HG02884 (cell line): ENCODE measurements at regions not wholly inside any gene's neighbourhood (a gene's known extent, or its start where the extent isn't known, plus 50 kb on each side); places are given as distances from the start of the nearest gene placed in this dataset.

Experiments used
- ATAC-seq: cut with Tn5 transposase; IDR thresholded peaks from one replicate; pipeline ENCODE4 v1.9.1; 2021; ENCODE audit warnings: mild to moderate bottlenecking, moderate library complexity; ENCODE audit not compliant: unreplicated experiment

- ATAC-seq, result no peak
Observed at GRCh38 chr17:79144133-79144532, 69.5 kb downstream of the ENGASE start.

GRCh38 chr17:79142375-79142774 lies 67.8 kb downstream of the ENGASE start:
- no peak for ATAC-seq

- no peak for ATAC-seq
Observed at GRCh38 chr17:79141578-79142355, 67.1 kb downstream of the ENGASE start.

GRCh38 chr17:79138826-79139225 lies 64.2 kb downstream of the ENGASE start:
- no peak for ATAC-seq

- ATAC-seq, result no peak
Observed at GRCh38 chr17:79137789-79138165, 63.2 kb downstream of the ENGASE start.

- ATAC-seq, result no peak
Observed at GRCh38 chr17:79137015-79137788, 62.6 kb downstream of the ENGASE start.

GRCh38 chr17:79136596-79136995 lies 62.0 kb downstream of the ENGASE start:
- no peak for ATAC-seq
